ENCODE measurements at regions not wholly inside any gene's neighbourhood (a gene's known extent, or its start where the extent isn't known, plus 50 kb on each side); places are given as distances from the start of the nearest gene placed in this dataset.

GRCh38 chr2:67706082-67706481 lies 308.9 kb downstream of the ETAA1 start:
- CTCF ChIA-PET, result no interaction called here
- Mint-ChIP-seq H3K27me3 (no peaks in the 10 kb centered on the region), H3K27ac (no peak overlapping the region), H3K9me3 (no peaks in the 10 kb centered on the region), H3K4me1 (no peaks in the 10 kb centered on the region), H3K4me3 (no peak overlapping the region), H3K36me3 (ENCODE audit: low read depth) (no peaks in the 10 kb centered on the region)
- POLR2A ChIA-PET, result no interaction called here
- no peak for DNase-seq

- POLR2A ChIA-PET, result no interaction called here
Observed at GRCh38 chr2:67707896-67708295, 310.8 kb downstream of the ETAA1 start.

GRCh38 chr2:67709835-67710234 lies 312.7 kb downstream of the ETAA1 start:
- POLR2A ChIA-PET, result no interaction called here
- DNase-seq, result no peak
- Mint-ChIP-seq H3K4me3 (no peak overlapping the region), H3K27me3 (no peaks in the 10 kb centered on the region), H3K9me3 (peaks cover 3% of the 10 kb centered on the region), H3K4me1 (no peaks in the 10 kb centered on the region), H3K27ac (no peak overlapping the region), H3K36me3 (ENCODE audit: low read depth) (no peaks in the 10 kb centered on the region)
- CTCF ChIA-PET, result no interaction called here

More at GRCh38 chr2:67707896-67708295, 310.8 kb downstream of the ETAA1 start:
- Mint-ChIP-seq H3K27me3 (no peaks in the 10 kb centered on the region), H3K27ac (no peak overlapping the region), H3K36me3 (ENCODE audit: low read depth) (no peaks in the 10 kb centered on the region), H3K4me1 (no peaks in the 10 kb centered on the region), H3K4me3 (no peak overlapping the region), H3K9me3 (peaks cover 3% of the 10 kb centered on the region)
- no peak for DNase-seq
- CTCF ChIA-PET, result no interaction called here

- Mint-ChIP-seq H3K4me3 (no peak overlapping the region), H3K27ac (no peak overlapping the region), H3K4me1 (no peaks in the 10 kb centered on the region), H3K27me3 (no peaks in the 10 kb centered on the region), H3K36me3 (ENCODE audit: low read depth) (no peaks in the 10 kb centered on the region), H3K9me3 (peaks cover 3% of the 10 kb centered on the region)
- CTCF ChIA-PET, result no interaction called here
- POLR2A ChIA-PET, result no interaction called here
- no peak for DNase-seq
Observed at GRCh38 chr2:67712484-67712883, 315.4 kb downstream of the ETAA1 start.

GRCh38 chr2:67713376-67713775 lies 316.2 kb downstream of the ETAA1 start:
- Mint-ChIP-seq H3K36me3 (ENCODE audit: low read depth) (no peaks in the 10 kb centered on the region), H3K4me3 (no peak overlapping the region), H3K9me3 (peaks cover 3% of the 10 kb centered on the region), H3K4me1 (no peaks in the 10 kb centered on the region), H3K27ac (no peak overlapping the region), H3K27me3 (no peaks in the 10 kb centered on the region)
- no peak for DNase-seq
- POLR2A ChIA-PET, result no interaction called here
- CTCF ChIA-PET, result no interaction called here

- CTCF ChIA-PET, result no interaction called here
- no peak overlapping the region for H3K27ac Mint-ChIP-seq
- peaks cover 9% of the 10 kb centered on the region for H3K9me3 Mint-ChIP-seq
- H3K27me3 Mint-ChIP-seq, result no peaks in the 10 kb centered on the region
- POLR2A ChIA-PET, result no interaction called here
- no peaks in the 10 kb centered on the region for H3K4me1 Mint-ChIP-seq
- H3K36me3 Mint-ChIP-seq (ENCODE audit: low read depth), result no peaks in the 10 kb centered on the region
- H3K4me3 Mint-ChIP-seq, result no peak overlapping the region
- DNase-seq, result no peak
Observed at GRCh38 chr2:67716895-67717396, 319.8 kb downstream of the ETAA1 start.

GRCh38 chr2:67717692-67718091 lies 320.6 kb downstream of the ETAA1 start:
- Mint-ChIP-seq H3K27ac (no peak overlapping the region), H3K4me1 (no peaks in the 10 kb centered on the region), H3K27me3 (no peaks in the 10 kb centered on the region), H3K4me3 (no peak overlapping the region), H3K36me3 (ENCODE audit: low read depth) (no peaks in the 10 kb centered on the region), H3K9me3 (peaks cover 8% of the 10 kb centered on the region)
- ChIA-PET CTCF (no interaction called here), POLR2A (no interaction called here)
- no peak for DNase-seq

- peaks cover 8% of the 10 kb centered on the region for H3K9me3 Mint-ChIP-seq
- H3K4me1 Mint-ChIP-seq, result no peaks in the 10 kb centered on the region
- ChIA-PET POLR2A (no interaction called here), CTCF (no interaction called here)
- no peak overlapping the region for H3K27ac Mint-ChIP-seq
- H3K4me3 Mint-ChIP-seq, result no peak overlapping the region
- no peaks in the 10 kb centered on the region for H3K36me3 Mint-ChIP-seq (ENCODE audit: low read depth)
- no peak for DNase-seq
- no peaks in the 10 kb centered on the region for H3K27me3 Mint-ChIP-seq
Observed at GRCh38 chr2:67719351-67719750, 322.2 kb downstream of the ETAA1 start.

GRCh38 chr2:67721516-67721915 lies 324.4 kb downstream of the ETAA1 start:
- no peak for DNase-seq
- Mint-ChIP-seq H3K36me3 (ENCODE audit: low read depth) (no peaks in the 10 kb centered on the region), H3K9me3 (peaks cover 8% of the 10 kb centered on the region), H3K27me3 (no peaks in the 10 kb centered on the region), H3K4me3 (no peak overlapping the region), H3K27ac (no peak overlapping the region), H3K4me1 (no peaks in the 10 kb centered on the region)
- ChIA-PET POLR2A (no interaction called here), CTCF (no interaction called here)

GRCh38 chr2:67724261-67724660 lies 327.1 kb downstream of the ETAA1 start:
- Mint-ChIP-seq H3K4me3 (no peak overlapping the region), H3K36me3 (ENCODE audit: low read depth) (no peaks in the 10 kb centered on the region), H3K4me1 (no peaks in the 10 kb centered on the region), H3K27ac (no peak overlapping the region), H3K27me3 (no peaks in the 10 kb centered on the region), H3K9me3 (peaks cover 8% of the 10 kb centered on the region)
- ChIA-PET CTCF (no interaction called here), POLR2A (no interaction called here)
- DNase-seq, result no peak

GRCh38 chr2:67725731-67726130 lies 328.6 kb downstream of the ETAA1 start:
- no peaks in the 10 kb centered on the region for H3K4me1 Mint-ChIP-seq
- POLR2A ChIA-PET, result no interaction called here

GRCh38 chr2:67726416-67726815 lies 329.3 kb downstream of the ETAA1 start:
- H3K27ac Mint-ChIP-seq, result no peak overlapping the region
- no peaks in the 10 kb centered on the region for H3K4me1 Mint-ChIP-seq
- CTCF ChIA-PET, result no interaction called here

More at GRCh38 chr2:67725731-67726130, 328.6 kb downstream of the ETAA1 start:
- CTCF ChIA-PET, result no interaction called here
- no peak for DNase-seq
- H3K27ac Mint-ChIP-seq, result no peak overlapping the region
- peaks cover 6% of the 10 kb centered on the region for H3K9me3 Mint-ChIP-seq
- H3K36me3 Mint-ChIP-seq (ENCODE audit: low read depth), result no peaks in the 10 kb centered on the region
- H3K4me3 Mint-ChIP-seq, result no peak overlapping the region
- no peaks in the 10 kb centered on the region for H3K27me3 Mint-ChIP-seq

GRCh38 chr2:67727131-67727530 lies 330.0 kb downstream of the ETAA1 start:
- no peaks in the 10 kb centered on the region for H3K4me1 Mint-ChIP-seq
- H3K27ac Mint-ChIP-seq, result no peak overlapping the region
- H3K27me3 Mint-ChIP-seq, result no peaks in the 10 kb centered on the region
- DNase-seq, result no peak
- H3K9me3 Mint-ChIP-seq, result no peaks in the 10 kb centered on the region
- CTCF ChIA-PET, result no interaction called here
- H3K4me3 Mint-ChIP-seq, result no peak overlapping the region
- POLR2A ChIA-PET, result no interaction called here
- no peaks in the 10 kb centered on the region for H3K36me3 Mint-ChIP-seq (ENCODE audit: low read depth)

More at GRCh38 chr2:67726416-67726815, 329.3 kb downstream of the ETAA1 start:
- no peaks in the 10 kb centered on the region for H3K36me3 Mint-ChIP-seq (ENCODE audit: low read depth)
- no peak overlapping the region for H3K4me3 Mint-ChIP-seq
- no peaks in the 10 kb centered on the region for H3K9me3 Mint-ChIP-seq
- H3K27me3 Mint-ChIP-seq, result no peaks in the 10 kb centered on the region
- no peak for DNase-seq
- POLR2A ChIA-PET, result no interaction called here

GRCh38 chr2:67727623-67728022 lies 330.5 kb downstream of the ETAA1 start:
- Mint-ChIP-seq H3K27me3 (no peaks in the 10 kb centered on the region), H3K36me3 (ENCODE audit: low read depth) (no peaks in the 10 kb centered on the region), H3K9me3 (no peaks in the 10 kb centered on the region), H3K4me3 (no peak overlapping the region), H3K27ac (no peak overlapping the region), H3K4me1 (no peaks in the 10 kb centered on the region)
- DNase-seq, result no peak
- ChIA-PET POLR2A (no interaction called here), CTCF (no interaction called here)

GRCh38 chr2:67729474-67729873 lies 332.3 kb downstream of the ETAA1 start:
- Mint-ChIP-seq H3K9me3 (no peaks in the 10 kb centered on the region), H3K27me3 (no peaks in the 10 kb centered on the region), H3K27ac (no peak overlapping the region), H3K4me1 (no peaks in the 10 kb centered on the region), H3K36me3 (ENCODE audit: low read depth) (no peaks in the 10 kb centered on the region), H3K4me3 (no peak overlapping the region)
- ChIA-PET CTCF (no interaction called here), POLR2A (no interaction called here)
- no peak for DNase-seq
